Skeletal muscle satellite cell (primary cell): ENCODE measurements at regions not wholly inside any gene's neighbourhood (a gene's known extent, or its start where the extent isn't known, plus 50 kb on each side); places are given as distances from the start of the nearest gene placed in this dataset.
"Not testable (repeated sequence)": the region's sequence is repeated elsewhere in the genome, so short reads cannot be mapped to it uniquely, and the experiment has no call there.

Source experiments
- H3K27me3 ChIP-seq: 2 replicates; pipeline ENCODE4 v1.7.0; 2013; ENCODE audit warnings: low read length; ENCODE audit not compliant: control insufficient read depth, insufficient read depth
- H3K36me3 ChIP-seq: 2 replicates; pipeline ENCODE4 v1.7.0; 2013; ENCODE audit warnings: mild to moderate bottlenecking, control low read depth, low read length; ENCODE audit not compliant: insufficient read depth
- H3K4me1 ChIP-seq: 2 replicates; pipeline ENCODE4 v1.7.0; 2013; ENCODE audit warnings: low read length; ENCODE audit not compliant: control insufficient read depth, insufficient read depth
- H3K4me2 ChIP-seq: 2 replicates; pipeline ENCODE4 v1.7.0; 2013; ENCODE audit warnings: mild to moderate bottlenecking, low read length
- H3K4me3 ChIP-seq: 2 replicates; pipeline ENCODE4 v1.7.0; 2013; ENCODE audit warnings: low read length
- H3K9ac ChIP-seq: 2 replicates; pipeline ENCODE4 v1.7.0; 2013; ENCODE audit warnings: mild to moderate bottlenecking, low read depth, low read length, moderate library complexity
- H3K9me3 ChIP-seq: replicated peaks from 2 replicates; pipeline ENCODE4 v1.7.0; 2013; ENCODE audit warnings: mild to moderate bottlenecking, control low read depth, low read length

DNA sequence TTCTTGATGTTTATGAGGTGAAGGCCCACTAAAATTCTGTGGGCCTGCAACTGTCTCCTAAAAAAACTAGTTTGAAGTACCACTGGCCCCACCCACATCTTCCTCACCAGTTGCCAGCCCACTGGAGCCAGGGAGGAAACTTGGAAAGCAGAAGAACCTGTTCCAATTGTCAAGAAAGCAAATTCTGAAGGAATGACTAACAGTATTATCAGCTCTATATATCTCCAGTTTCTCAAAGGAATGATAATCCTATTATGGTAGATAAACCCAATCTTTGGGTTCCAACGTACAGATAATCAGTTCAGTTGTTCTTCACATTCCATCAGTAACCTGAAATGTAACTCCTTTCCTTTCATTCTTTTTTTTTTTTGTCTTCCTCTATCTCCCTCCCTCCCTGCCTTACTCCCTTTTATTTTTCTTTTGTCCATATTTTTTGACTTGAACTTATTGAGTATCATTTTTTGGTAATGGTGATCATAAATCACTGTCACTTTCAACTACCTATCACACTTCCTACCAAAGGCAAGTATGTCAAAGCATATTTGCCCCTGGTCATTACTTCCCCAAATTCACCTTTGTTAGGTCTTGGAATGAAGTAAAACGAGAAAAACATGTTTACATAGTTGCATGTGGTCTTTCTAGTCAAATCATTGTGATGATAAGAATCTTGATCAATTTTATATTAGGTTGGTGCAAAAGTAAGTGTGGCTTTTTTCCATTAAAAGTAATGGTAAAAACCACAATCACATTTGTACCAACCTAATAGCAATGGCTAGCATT, 943.4 kb downstream of the TTLL7 start:
- Histone ChIP-seq H3K4me3 (no peak overlapping the region), H3K27me3 (no peaks in the 10 kb centered on the region), H3K9ac (no peak overlapping the region), H3K4me2 (no peak overlapping the region), H3K9me3 (no peaks in the 10 kb centered on the region), H3K4me1 (no peaks in the 10 kb centered on the region), H3K36me3 (no peaks in the 10 kb centered on the region)

DNA sequence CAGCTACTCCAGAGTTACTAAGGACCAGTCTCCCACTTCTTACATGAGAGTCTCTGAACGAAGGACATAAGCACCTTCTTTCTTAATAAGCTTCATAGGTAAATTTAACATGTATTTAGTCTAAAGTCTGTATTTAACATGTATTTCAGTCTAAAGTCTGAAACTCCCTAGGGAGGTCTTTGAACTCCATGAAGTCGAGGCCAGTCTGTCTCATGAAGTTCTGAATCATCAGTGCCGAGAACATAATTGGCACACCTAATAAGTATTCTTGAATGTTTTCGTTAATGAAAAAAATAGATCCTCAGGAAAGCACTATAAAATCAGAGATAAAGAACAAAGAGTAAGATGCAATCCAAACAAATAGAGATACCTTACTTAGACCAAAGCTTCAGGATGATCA, 945.5 kb downstream of the TTLL7 start:
- Histone ChIP-seq H3K27me3 (no peaks in the 10 kb centered on the region), H3K4me3 (no peak overlapping the region), H3K9ac (no peak overlapping the region), H3K4me1 (no peaks in the 10 kb centered on the region), H3K9me3 (no peaks in the 10 kb centered on the region), H3K36me3 (no peaks in the 10 kb centered on the region), H3K4me2 (no peak overlapping the region)

DNA sequence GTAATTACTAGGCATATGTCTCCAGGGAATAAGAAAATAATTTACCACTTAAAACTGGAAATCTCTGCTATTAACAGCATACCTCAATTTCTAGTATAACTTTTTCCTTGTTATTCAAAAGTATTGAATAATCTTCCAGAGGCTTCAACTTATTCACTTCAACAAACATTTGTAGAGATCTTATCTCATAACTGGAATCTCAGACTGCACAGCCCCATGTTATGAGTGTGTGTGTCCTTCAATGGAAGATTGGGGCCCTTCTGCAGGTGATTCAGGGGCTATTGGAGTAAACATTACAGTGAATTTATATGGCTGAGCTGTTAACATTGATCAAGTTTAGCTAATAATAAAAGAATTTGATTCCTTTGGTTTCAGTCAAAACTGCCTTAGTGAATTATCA, 946.1 kb downstream of the TTLL7 start:
- Histone ChIP-seq H3K36me3 (no peaks in the 10 kb centered on the region), H3K27me3 (no peaks in the 10 kb centered on the region), H3K4me3 (no peak overlapping the region), H3K4me2 (no peak overlapping the region), H3K9ac (no peak overlapping the region), H3K9me3 (no peaks in the 10 kb centered on the region), H3K4me1 (no peaks in the 10 kb centered on the region)

DNA sequence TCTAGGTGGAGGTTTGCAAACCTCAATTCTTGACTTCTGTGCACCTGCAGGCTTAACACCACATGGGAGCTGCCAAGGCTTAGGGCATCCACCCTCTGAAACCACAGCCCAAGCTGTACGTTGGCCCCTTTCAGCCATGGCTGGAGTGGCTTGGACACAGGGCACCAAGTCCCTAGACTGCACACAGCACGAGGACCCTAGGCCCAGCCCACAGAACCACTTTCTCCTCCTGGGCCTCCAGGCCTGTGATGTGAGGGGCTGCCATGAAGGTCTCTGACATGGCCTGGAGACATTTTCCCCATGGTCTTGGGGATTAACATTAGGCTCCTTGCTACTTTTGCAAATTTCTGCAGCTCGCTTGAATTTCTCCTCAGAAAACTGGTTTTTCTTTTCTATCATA, 947.9 kb downstream of the TTLL7 start:
- not testable (repeated sequence) for H3K4me2 ChIP-seq, H3K4me3 ChIP-seq, H3K27me3 ChIP-seq, H3K9me3 ChIP-seq, H3K4me1 ChIP-seq, H3K36me3 ChIP-seq, H3K9ac ChIP-seq

DNA sequence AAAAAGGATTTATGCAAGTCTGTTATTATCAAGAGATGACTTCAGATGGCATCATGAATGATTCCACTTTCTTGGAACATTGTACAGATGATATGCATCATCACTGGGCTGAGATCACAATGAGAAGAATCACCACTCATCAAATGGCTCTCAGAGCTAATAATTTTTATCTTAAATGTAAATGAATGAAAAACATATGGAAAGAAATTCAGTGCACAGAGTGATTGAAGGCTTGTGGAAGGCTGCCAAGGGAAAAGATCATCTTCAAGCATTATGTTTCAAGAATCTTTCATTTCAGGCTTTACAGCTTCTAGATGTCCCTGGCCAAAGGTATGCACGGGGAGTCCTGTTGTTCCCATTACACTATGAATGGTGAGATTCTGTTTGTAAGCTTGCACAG, 955.7 kb downstream of the TTLL7 start:
- H3K36me3 ChIP-seq, result no peaks in the 10 kb centered on the region
- H3K27me3 ChIP-seq, result no peaks in the 10 kb centered on the region
- no peak overlapping the region for H3K9ac ChIP-seq
- H3K9me3 ChIP-seq, result no peaks in the 10 kb centered on the region
- H3K4me1 ChIP-seq, result no peaks in the 10 kb centered on the region
- H3K4me3 ChIP-seq, result no peak overlapping the region
- H3K4me2 ChIP-seq, result no peak overlapping the region

DNA sequence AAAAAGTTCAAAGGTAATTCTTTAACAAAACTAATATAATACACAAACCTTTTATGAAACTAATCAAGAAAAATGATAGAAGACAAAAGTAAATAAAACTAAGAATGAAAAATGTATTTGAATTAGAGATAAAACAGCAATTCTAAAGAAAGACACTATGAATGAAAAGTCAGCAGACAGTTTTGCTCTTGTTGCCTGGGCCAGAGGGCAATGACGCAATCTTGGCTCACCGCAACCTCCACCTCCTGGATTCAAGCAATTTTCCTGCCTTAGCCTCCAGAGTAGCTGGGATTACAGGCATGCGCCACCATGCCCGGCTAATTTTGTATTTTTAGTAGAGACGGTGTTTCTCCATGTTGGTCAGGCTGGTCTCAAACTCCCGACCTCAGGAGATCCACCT, 959.8 kb downstream of the TTLL7 start:
- H3K9me3 ChIP-seq, H3K36me3 ChIP-seq, H3K4me1 ChIP-seq, H3K4me2 ChIP-seq, H3K4me3 ChIP-seq, H3K27me3 ChIP-seq, H3K9ac ChIP-seq: not testable (repeated sequence)

DNA sequence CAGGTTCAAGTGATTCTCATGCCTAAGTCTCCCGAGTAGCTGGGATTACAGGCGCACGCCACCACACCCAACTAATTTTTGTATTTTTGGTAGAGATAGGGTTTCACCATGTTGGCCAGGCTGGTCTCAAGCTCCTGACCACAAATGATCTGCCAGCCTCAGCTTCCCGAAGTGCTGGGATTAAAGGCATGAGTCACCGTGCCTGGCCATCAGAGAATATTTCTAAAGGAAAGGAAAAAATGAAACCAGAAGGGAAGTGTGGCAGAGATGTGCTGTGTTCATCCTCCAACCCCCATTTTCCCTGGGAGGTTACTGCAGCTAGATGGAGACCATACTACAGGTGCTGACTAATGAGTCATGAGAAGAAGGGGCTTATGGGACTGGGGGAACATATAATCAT, 964.1 kb downstream of the TTLL7 start:
- H3K4me2 ChIP-seq, result no peak overlapping the region
- H3K9me3 ChIP-seq, result no peaks in the 10 kb centered on the region
- H3K4me1 ChIP-seq, result peaks cover 5% of the 10 kb centered on the region
- no peak overlapping the region for H3K9ac ChIP-seq
- no peaks in the 10 kb centered on the region for H3K36me3 ChIP-seq
- H3K27me3 ChIP-seq, result no peaks in the 10 kb centered on the region
- H3K4me3 ChIP-seq, result no peak overlapping the region

DNA sequence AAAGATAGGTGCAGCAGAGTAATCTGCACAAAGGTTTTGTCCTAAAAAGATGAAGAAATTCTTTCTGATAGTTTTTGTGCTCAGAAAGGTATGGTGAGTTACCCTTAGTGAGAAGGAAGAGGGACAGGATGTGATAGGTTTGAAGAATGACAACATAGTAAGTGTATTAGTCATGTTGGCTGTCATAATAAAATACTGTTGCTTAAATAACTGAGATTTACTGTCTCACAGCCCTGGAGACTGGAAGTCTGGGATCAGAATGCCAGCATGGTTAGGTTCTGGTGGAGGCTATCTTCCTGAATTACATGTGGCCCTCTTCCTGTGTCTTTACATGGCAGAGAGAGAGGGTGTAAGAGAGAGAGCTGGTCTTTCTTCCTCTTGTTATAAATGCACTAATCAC, 965.2 kb downstream of the TTLL7 start:
- no peak overlapping the region for H3K4me2 ChIP-seq
- no peak overlapping the region for H3K9ac ChIP-seq
- no peaks in the 10 kb centered on the region for H3K36me3 ChIP-seq
- no peaks in the 10 kb centered on the region for H3K27me3 ChIP-seq
- peaks cover 7% of the 10 kb centered on the region for H3K4me1 ChIP-seq
- no peak overlapping the region for H3K4me3 ChIP-seq
- H3K9me3 ChIP-seq, result no peaks in the 10 kb centered on the region

DNA sequence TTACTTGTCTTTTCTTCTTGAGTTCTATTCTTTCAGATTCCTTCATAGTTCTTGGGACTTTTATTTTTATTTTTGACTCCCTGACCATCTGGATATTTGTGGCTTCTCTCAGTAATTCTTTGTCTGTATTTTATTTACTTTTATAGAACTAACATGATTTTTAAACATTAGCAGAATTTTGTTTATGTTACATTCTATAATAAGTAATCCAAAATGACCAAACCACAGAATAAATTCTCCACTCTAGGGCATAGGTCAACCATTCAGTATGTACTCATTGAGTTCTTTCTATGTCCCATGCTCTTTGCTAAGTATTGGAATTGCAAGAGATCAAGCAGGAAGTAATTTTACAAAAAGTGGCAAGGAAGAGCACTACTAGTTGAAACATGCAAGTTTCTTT, 969.0 kb downstream of the TTLL7 start:
- no peaks in the 10 kb centered on the region for H3K9me3 ChIP-seq
- H3K4me2 ChIP-seq, result no peak overlapping the region
- no peak overlapping the region for H3K4me3 ChIP-seq
- peaks cover 7% of the 10 kb centered on the region for H3K4me1 ChIP-seq
- H3K36me3 ChIP-seq, result no peaks in the 10 kb centered on the region
- H3K9ac ChIP-seq, result no peak overlapping the region
- H3K27me3 ChIP-seq, result no peaks in the 10 kb centered on the region

DNA sequence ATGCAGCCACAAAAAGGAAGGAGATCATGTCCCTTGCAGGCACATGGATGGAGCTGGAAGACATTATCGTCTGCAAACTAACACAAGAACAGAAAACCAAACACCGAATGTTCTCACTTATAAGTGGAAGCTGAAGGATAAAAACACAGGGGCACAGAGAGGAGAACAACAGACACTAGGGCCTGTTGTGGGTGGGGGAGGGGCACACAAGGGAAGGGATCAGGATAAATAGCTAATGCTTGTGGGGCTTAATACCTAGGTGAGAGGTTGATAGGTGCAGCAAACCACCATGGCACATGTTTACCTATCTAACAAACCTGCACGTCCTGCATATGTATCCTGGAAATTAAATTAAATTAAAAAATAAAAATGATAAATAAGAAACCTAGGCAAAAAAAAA, 969.9 kb downstream of the TTLL7 start:
- Histone ChIP-seq H3K27me3 (no peaks in the 10 kb centered on the region), H3K4me3 (no peak overlapping the region), H3K9me3 (no peaks in the 10 kb centered on the region), H3K9ac (no peak overlapping the region), H3K36me3 (no peaks in the 10 kb centered on the region), H3K4me2 (no peak overlapping the region), H3K4me1 (peaks cover 6% of the 10 kb centered on the region)

DNA sequence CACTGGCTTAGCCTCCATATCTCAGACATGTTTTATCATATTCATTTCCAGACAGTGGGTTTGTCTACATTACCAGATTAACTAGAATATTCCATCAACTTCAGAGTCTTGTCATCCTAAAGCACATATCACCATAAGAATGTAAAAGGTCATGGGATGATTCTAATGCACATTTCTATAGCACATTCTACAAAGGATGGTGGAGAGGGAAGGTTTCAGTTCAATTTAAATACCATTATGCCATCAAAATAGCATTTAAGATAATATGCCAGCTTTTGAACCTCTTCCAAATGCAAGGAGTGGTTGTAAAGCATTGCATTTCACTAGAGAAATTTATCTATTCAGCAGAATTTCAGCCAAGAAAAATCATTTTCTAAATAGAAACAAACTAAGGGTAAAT, 970.5 kb downstream of the TTLL7 start:
- Histone ChIP-seq H3K9me3 (no peaks in the 10 kb centered on the region), H3K36me3 (no peaks in the 10 kb centered on the region), H3K4me2 (no peak overlapping the region), H3K4me1 (peaks cover 2% of the 10 kb centered on the region), H3K27me3 (no peaks in the 10 kb centered on the region), H3K9ac (no peak overlapping the region), H3K4me3 (no peak overlapping the region)

DNA sequence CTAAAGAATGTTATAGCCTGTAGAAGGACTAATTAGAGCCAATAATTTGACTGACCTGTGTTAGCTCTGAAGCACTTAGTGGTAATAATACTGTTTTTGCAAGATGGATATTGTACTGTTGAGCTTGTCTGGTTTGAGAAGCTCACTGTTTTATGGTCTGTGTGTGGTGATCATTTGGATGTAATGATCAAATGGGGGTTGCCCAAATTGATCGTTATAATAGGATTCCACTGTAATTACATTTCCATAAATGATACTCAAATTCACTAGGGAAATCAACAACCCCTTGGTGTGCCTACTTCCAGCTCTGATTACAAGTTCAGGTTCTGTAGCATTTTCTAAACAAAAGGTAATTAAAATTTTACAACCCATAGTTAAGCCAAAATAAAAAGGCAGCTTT, 971.4 kb downstream of the TTLL7 start:
- no peak overlapping the region for H3K4me3 ChIP-seq
- no peaks in the 10 kb centered on the region for H3K9me3 ChIP-seq
- no peaks in the 10 kb centered on the region for H3K27me3 ChIP-seq
- H3K4me1 ChIP-seq, result peaks cover 2% of the 10 kb centered on the region
- H3K9ac ChIP-seq, result no peak overlapping the region
- H3K4me2 ChIP-seq, result no peak overlapping the region
- H3K36me3 ChIP-seq, result no peaks in the 10 kb centered on the region
